HCT116 (cell line): ENCODE measurements at regions not wholly inside any gene's neighbourhood (a gene's known extent, or its start where the extent isn't known, plus 50 kb on each side); places are given as distances from the start of the nearest gene placed in this dataset.

Experiments used
- ATAC-seq: fragments of 200-7000 bp; cut with Tn5 transposase; 2 replicates; pipeline ENCODE4 v1.9.1; 2020; ENCODE audit warnings: mild to moderate bottlenecking, moderate library complexity
- BruUV-seq: library from RNA; stranded (reverse); fragments of 400-500 nt; replicated peaks from 2 replicates; lab custom pipeline; 2021; lab: Mats Ljungman, UMichigan
- CTCF ChIA-PET: fragments of 300-600 bp; sonication (Branson Sonifier 250); formaldehyde crosslinking; loops from one replicate; lab custom pipeline; 2021; ENCODE audit warnings: antibody characterized with exemption; lab: Charles Lee
- POLR2A ChIA-PET: fragments of 300-600, 350-600 bp; sonication (Branson Sonifier 250); formaldehyde crosslinking; loops from one replicate; lab custom pipeline; 2021; ENCODE audit warnings: antibody characterized with exemption; lab: Charles Lee
- RAD21 ChIA-PET, 2 experiments: fragments of 300-600 bp; sonication (Branson Sonifier 250); formaldehyde crosslinking; loops; one replicate each; lab custom pipeline; 2023; ENCODE audit warnings: low total read pairs in 2 of 2; ENCODE audit not compliant: uncharacterized antibody in 2 of 2, unreplicated experiment in 2 of 2, low non-redundant PET in 1 of 2; lab: Charles Lee
- DNase-seq: peaks from one replicate; pipeline ENCODE4 v3.0.0-alpha.2; 2010; ENCODE audit warnings: low read depth, low spot score
- H2AFZ ChIP-seq: fragments of 200-600 bp; shearing (Covaris generic), sonication (generic); 2 replicates; pipeline ENCODE4 v1.6.1; 2017; ENCODE audit warnings: low read depth, mixed run types, mixed read lengths, antibody characterized with exemption, low read length; ENCODE audit not compliant: poor library complexity, severe bottlenecking
- H3K27ac ChIP-seq: 2 replicates; pipeline ENCODE4 v1.5.1; 2012; ENCODE audit warnings: low read depth, low read length
- H3K27me3 ChIP-seq: fragments of 200-600 bp; sonication (generic); 2 replicates; pipeline ENCODE4 v1.6.1; 2016; ENCODE audit warnings: mixed run types, low read length, mixed read lengths; ENCODE audit not compliant: insufficient read depth
- H3K36me3 ChIP-seq, 2 experiments: fragments of 200-500 bp in 1 of 2; fragments of 200-600 bp in 1 of 2; sonication (Bioruptor generic) in 1 of 2; sonication (generic) in 1 of 2; 2 replicates each; pipeline versions ENCODE4 v1.5.1 to v1.6.1; 2014 to 2016; ENCODE audit warnings: low read length in 2 of 2, inconsistent platforms in 1 of 2, mixed read lengths in 1 of 2, mixed run types in 1 of 2; ENCODE audit not compliant: insufficient read depth in 2 of 2, control insufficient read depth in 1 of 2
- H3K4me1 ChIP-seq, 2 experiments: fragments of 200-600 bp in 1 of 2; sonication (generic) in 1 of 2; 2 replicates each; pipeline versions ENCODE4 v1.5.1 to v1.6.1; 2012 to 2017; ENCODE audit warnings: low read length in 2 of 2, inconsistent platforms in 1 of 2, mild to moderate bottlenecking in 1 of 2, mixed read lengths in 1 of 2, mixed run types in 1 of 2, moderate library complexity in 1 of 2; ENCODE audit not compliant: insufficient read depth in 2 of 2, control insufficient read depth in 1 of 2
- H3K4me2 ChIP-seq: fragments of 200-600 bp; sonication (generic); 2 replicates; pipeline ENCODE4 v1.6.1; 2017; ENCODE audit warnings: mixed run types, low read length, mixed read lengths
- H3K4me3 ChIP-seq, 2 experiments: fragments of 200-600 bp in 1 of 2; sonication (generic) in 1 of 2; replicated peaks in 1 of 2; 2 replicates each; pipeline ENCODE4 v1.5.1; 2011 to 2016; ENCODE audit warnings: low read length in 2 of 2, control low read depth in 1 of 2, low read depth in 1 of 2, mild to moderate bottlenecking in 1 of 2, mixed read lengths in 1 of 2, mixed run types in 1 of 2
- H3K79me2 ChIP-seq: fragments of 200-600 bp; sonication (generic); 2 replicates; pipeline ENCODE4 v1.6.1; 2017; ENCODE audit warnings: mild to moderate bottlenecking, mixed run types, low read length, moderate library complexity, mixed read lengths; ENCODE audit not compliant: insufficient read depth
- H3K9ac ChIP-seq: fragments of 200-600 bp; sonication (generic); 2 replicates; pipeline ENCODE4 v1.6.1; 2016; ENCODE audit warnings: low read length, mixed read lengths
- H3K9me2 ChIP-seq: fragments of 200-600 bp; sonication (generic), shearing (Covaris generic); 2 replicates; pipeline ENCODE4 v1.6.1; 2017; ENCODE audit warnings: mixed run types, mild to moderate bottlenecking, moderate library complexity; ENCODE audit not compliant: insufficient read depth
- H3K9me3 ChIP-seq, 2 experiments: fragments of 200-500 bp in 1 of 2; fragments of 200-600 bp in 1 of 2; sonication (Bioruptor generic) in 1 of 2; sonication (generic) in 1 of 2; 2 replicates each; pipeline ENCODE4 v1.6.1; 2014 to 2017; ENCODE audit warnings: low read length in 2 of 2, mixed read lengths in 2 of 2, inconsistent platforms in 1 of 2, low read depth in 1 of 2, mild to moderate bottlenecking in 1 of 2, mixed run types in 1 of 2, moderate library complexity in 1 of 2; ENCODE audit not compliant: control insufficient read depth in 1 of 2, insufficient read depth in 1 of 2
- H4K20me1 ChIP-seq: fragments of 200-600 bp; sonication (generic), shearing (Covaris generic); 2 replicates; pipeline ENCODE4 v1.6.1; 2017; ENCODE audit warnings: mixed run types, mild to moderate bottlenecking, moderate library complexity; ENCODE audit not compliant: insufficient read depth
- CBX3 ChIP-seq: IDR thresholded peaks from 2 replicates; pipeline ENCODE4 v1.6.1; 2012; ENCODE audit warnings: low read depth
- CTCF ChIP-seq, 3 experiments: fragments of 200-600 bp in 1 of 3; sonication (generic) in 1 of 3; IDR thresholded peaks in 2 of 3; conservative IDR thresholded peaks in 1 of 3; 2 replicates each; pipeline ENCODE4 v1.5.1; 2012 to 2017; ENCODE audit warnings: low read depth in 2 of 3, low read length in 2 of 3, antibody characterized with exemption in 1 of 3, borderline replicate concordance in 1 of 3, control low read depth in 1 of 3, mild to moderate bottlenecking in 1 of 3, mixed read lengths in 1 of 3, mixed run types in 1 of 3, moderate library complexity in 1 of 3; ENCODE audit not compliant: insufficient read depth in 1 of 3
- ELF1 ChIP-seq: IDR thresholded peaks from 2 replicates; pipeline ENCODE4 v1.6.1; 2012; ENCODE audit warnings: low read depth, borderline replicate concordance
- EZH2phosphoT487 ChIP-seq: fragments of 200-600 bp; IDR thresholded peaks from 2 replicates; pipeline ENCODE4 v1.6.1; 2018; ENCODE audit warnings: antibody characterized with exemption, borderline replicate concordance
- FOSL1 ChIP-seq: IDR thresholded peaks from 2 replicates; pipeline ENCODE4 v1.6.1; 2012; ENCODE audit warnings: low read depth
- POLR2AphosphoS5 ChIP-seq: IDR thresholded peaks from 2 replicates; pipeline ENCODE4 v1.6.1; 2011; ENCODE audit warnings: mild to moderate bottlenecking, low read depth, low read length, moderate library complexity
- REST ChIP-seq: IDR thresholded peaks from 2 replicates; pipeline ENCODE4 v1.6.1; 2012; ENCODE audit warnings: low read depth
- SIN3A ChIP-seq: IDR thresholded peaks from 2 replicates; pipeline ENCODE4 v1.6.1; 2012; ENCODE audit warnings: low read depth
- SRF ChIP-seq: IDR thresholded peaks from 2 replicates; pipeline ENCODE4 v1.6.1; 2012; ENCODE audit warnings: low read depth
- ZFX ChIP-seq: fragments of 450-650 bp; IDR thresholded peaks from 2 replicates; pipeline ENCODE4 v1.6.1; 2017
- intact Hi-C: fragments of 100-400 bp; cut with micrococcal nuclease; formaldehyde crosslinking; loops from 2 replicates; pipeline ENCODE4 v1.10.0; 2022

- intact Hi-C loops: no loop called here
- ChIA-PET CTCF (no interaction called here), POLR2A (no interaction called here)
Measured at GRCh38 chr2:126571403-126571802, 84.6 kb upstream of the GYPC start.

More at GRCh38 chr2:126571403-126571802, 84.6 kb upstream of the GYPC start:
- Histone ChIP-seq H3K9ac (no peak overlapping the region), H3K4me3 (no peak overlapping the region), H3K36me3 (no peaks in the 10 kb centered on the region), H3K4me2 (no peak overlapping the region), H3K27ac (no peak overlapping the region), H2AFZ (no peak overlapping the region), H3K9me3 (no peaks in the 10 kb centered on the region), H3K27me3 (no peaks in the 10 kb centered on the region), H4K20me1 (no peaks in the 10 kb centered on the region), H3K79me2 (no peaks in the 10 kb centered on the region), H3K4me1 (no peaks in the 10 kb centered on the region), H3K9me2 (no peaks in the 10 kb centered on the region)
- no peak for ATAC-seq
- BruUV-seq: no TSS peak
- RAD21 ChIA-PET: no interaction called here
- DNase-seq: no peak
- TF ChIP-seq ZFX (no peak), ELF1 (no peak), FOSL1 (no peak), SRF (no peak), SIN3A (no peak), CBX3 (no peak), EZH2phosphoT487 (no peak), REST (no peak), POLR2AphosphoS5 (no peak), CTCF (IDR thresholded peaks at IDR 0.05 in 2 of 3, conservative IDR thresholded peaks at IDR 0.05 in 1 of 3; ENCODE audit: borderline replicate concordance in 1 of 3, insufficient read depth in 1 of 3, low read depth in 2 of 3, low read length in 2 of 3) (no peak)
